Left lobe of liver (tissue), 2 donors: ENCODE measurements at regions not wholly inside any gene's neighbourhood (a gene's known extent, or its start where the extent isn't known, plus 50 kb on each side); places are given as distances from the start of the nearest gene placed in this dataset.
"Not testable (repeated sequence)": the region's sequence is repeated elsewhere in the genome, so short reads cannot be mapped to it uniquely, and the experiment has no call there.

ENCODE experiments used
- ATAC-seq: fragments of 200-7000 bp; cut with Tn5 transposase; one replicate; pipeline ENCODE4 v1.9.1; 2020; ENCODE audit warnings: mild to moderate bottlenecking, moderate library complexity
- DNase-seq: peaks from one replicate; pipeline ENCODE4 v3.0.0-alpha.2; 2020; ENCODE audit warnings: low spot score
- donor health status: DM: no; HTN: no; CAD: no; lungs with moderate emphysema.
- donor health status: DM: no; HTN: yes; CAD: no.

DNA sequence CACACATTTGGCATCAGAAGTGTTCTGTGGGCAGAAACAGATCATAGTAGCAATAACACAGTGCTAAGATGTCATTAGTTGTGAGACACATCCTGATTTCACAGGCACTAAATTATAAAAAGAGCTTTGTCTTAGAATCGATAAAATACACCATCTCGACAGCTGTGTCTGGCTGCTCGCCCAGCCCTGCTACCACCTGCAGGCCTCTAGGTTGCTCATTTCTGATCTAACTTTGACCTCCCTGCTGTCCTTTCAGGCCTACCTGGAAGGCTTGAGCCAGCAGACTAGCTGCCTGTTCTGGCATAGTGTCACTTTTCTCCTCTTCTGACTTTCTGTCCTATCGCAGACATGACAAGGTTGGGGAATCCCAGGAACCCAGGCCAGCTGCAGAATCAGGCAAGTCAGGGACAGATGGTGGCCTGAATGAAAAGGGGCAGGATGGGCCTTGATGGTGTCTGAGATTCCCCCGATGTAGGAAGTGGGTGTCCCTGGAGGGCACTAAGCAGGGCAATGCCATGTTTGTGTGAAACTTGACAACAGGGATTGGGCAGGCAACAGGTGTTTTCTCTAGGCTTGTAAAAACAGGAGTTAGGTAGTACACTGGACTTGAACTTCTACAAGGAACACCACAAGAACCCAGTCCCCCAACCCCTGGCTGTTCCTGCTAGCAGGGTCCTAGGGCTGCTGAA, 66.6 kb upstream of the RHOU start:
- DNase-seq: no peak
- ATAC-seq: no peak

DNA sequence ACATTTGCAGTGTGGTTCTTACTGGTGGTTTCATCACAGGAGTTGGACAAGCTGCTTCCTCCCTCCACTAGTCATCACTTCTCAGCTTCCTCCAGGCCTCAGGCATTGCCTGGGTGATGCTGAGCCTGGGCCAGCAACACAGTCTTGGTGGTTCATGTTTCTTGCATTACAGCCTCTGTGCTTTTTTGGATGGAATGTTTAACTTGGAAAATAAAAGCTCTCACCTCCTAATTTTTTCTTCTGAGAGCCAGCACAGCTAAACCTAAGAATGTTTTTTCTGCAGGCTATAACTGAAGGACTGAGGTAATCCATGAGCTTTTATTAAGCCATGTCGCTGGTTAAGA, 66.1 kb upstream of the RHOU start:
- ATAC-seq (no peak), DNase-seq (no peak)

- not testable (repeated sequence) for DNase-seq, ATAC-seq
Measured at GRCh38 chr1:228681076-228681565, 54.2 kb upstream of the RHOU start.

GRCh38 chr1:228683428-228683827, 51.9 kb upstream of the RHOU start:
- no peak for DNase-seq
- ATAC-seq: no peak

GRCh38 chr1:228684607-228685006, 50.7 kb upstream of the RHOU start:
- DNase-seq: no peak
- peak; percentile 44 for ATAC-seq

GRCh38 chr1:228685081-228685660, 50.1 kb upstream of the RHOU start:
- ATAC-seq (no peak), DNase-seq (no peak)
